Endothelial cell of hepatic sinusoid (primary cell): ENCODE measurements at regions not wholly inside any gene's neighbourhood (a gene's known extent, or its start where the extent isn't known, plus 50 kb on each side); places are given as distances from the start of the nearest gene placed in this dataset.

Experiments
- in situ Hi-C: cut with HindIII; loops from 2 replicates; pipeline ENCODE4 v1.10.0; 2017; ENCODE audit warnings: low sequenced_read_pairs

GRCh38 chr11:127226949-127227348 is 226.4 kb upstream of the KIRREL3 start:
- in situ Hi-C loops = no loop called here

- in situ Hi-C loops = no loop called here
Measured at GRCh38 chr11:127226380-127226779, 225.8 kb upstream of the KIRREL3 start.

GRCh38 chr11:127225619-127226018 is 225.0 kb upstream of the KIRREL3 start:
- in situ Hi-C loops = no loop called here

- in situ Hi-C loops = no loop called here
Measured at GRCh38 chr11:127224276-127224675, 223.7 kb upstream of the KIRREL3 start.

- in situ Hi-C loops = no loop called here
Measured at GRCh38 chr11:127223633-127224032, 223.1 kb upstream of the KIRREL3 start.

GRCh38 chr11:127223026-127223425 is 222.5 kb upstream of the KIRREL3 start:
- in situ Hi-C loops = no loop called here

GRCh38 chr11:127219704-127220103 is 219.1 kb upstream of the KIRREL3 start:
- in situ Hi-C loops = no loop called here

- in situ Hi-C loops = no loop called here
Measured at GRCh38 chr11:127218275-127218608, 217.7 kb upstream of the KIRREL3 start.

- in situ Hi-C loops = no loop called here
Measured at GRCh38 chr11:127217452-127218274, 217.1 kb upstream of the KIRREL3 start.

GRCh38 chr11:127205688-127206217 is 205.2 kb upstream of the KIRREL3 start:
- in situ Hi-C loops = no loop called here

GRCh38 chr11:127203490-127203889 is 202.9 kb upstream of the KIRREL3 start:
- in situ Hi-C loops = no loop called here

- in situ Hi-C loops = no loop called here
Measured at GRCh38 chr11:127202105-127202504, 201.5 kb upstream of the KIRREL3 start.

GRCh38 chr11:127199306-127199801 is 198.8 kb upstream of the KIRREL3 start:
- in situ Hi-C loops = no loop called here

- in situ Hi-C loops = no loop called here
Measured at GRCh38 chr11:127195501-127196120, 195.0 kb upstream of the KIRREL3 start.

- in situ Hi-C loops = no loop called here
Measured at GRCh38 chr11:127194521-127194920, 194.0 kb upstream of the KIRREL3 start.

GRCh38 chr11:127193950-127194349 is 193.4 kb upstream of the KIRREL3 start:
- in situ Hi-C loops = no loop called here

- in situ Hi-C loops = no loop called here
Measured at GRCh38 chr11:127191689-127192088, 191.1 kb upstream of the KIRREL3 start.

- in situ Hi-C loops = no loop called here
Measured at GRCh38 chr11:127191261-127191660, 190.7 kb upstream of the KIRREL3 start.

- in situ Hi-C loops = no loop called here
Measured at GRCh38 chr11:127182586-127183203, 182.1 kb upstream of the KIRREL3 start.

- in situ Hi-C loops = no loop called here
Measured at GRCh38 chr11:127157225-127157624, 156.7 kb upstream of the KIRREL3 start.

- in situ Hi-C loops = no loop called here
Measured at GRCh38 chr11:127149410-127149809, 148.8 kb upstream of the KIRREL3 start.

- in situ Hi-C loops = no loop called here
Measured at GRCh38 chr11:127143251-127143650, 142.7 kb upstream of the KIRREL3 start.
